Osteocyte (in vitro differentiated cells): ENCODE measurements at regions not wholly inside any gene's neighbourhood (a gene's known extent, or its start where the extent isn't known, plus 50 kb on each side); places are given as distances from the start of the nearest gene placed in this dataset.

ENCODE experiments used
- DNase-seq: peaks from one replicate; pipeline ENCODE4 v3.0.0; 2021; ENCODE audit warnings: mixed read lengths; ENCODE audit not compliant: unreplicated experiment; ENCODE audit errors: extremely low spot score
- H3K27ac Mint-ChIP-seq: one replicate; pipeline ENCODE4 v1.8.0; 2021; ENCODE audit warnings: mild to moderate bottlenecking, mixed read lengths; ENCODE audit not compliant: unreplicated experiment
- H3K27me3 Mint-ChIP-seq: one replicate; pipeline ENCODE4 v1.8.0; 2021; ENCODE audit warnings: mixed read lengths; ENCODE audit not compliant: unreplicated experiment
- H3K36me3 Mint-ChIP-seq: one replicate; pipeline ENCODE4 v1.8.0; 2021; ENCODE audit warnings: mixed read lengths; ENCODE audit not compliant: unreplicated experiment
- H3K4me1 Mint-ChIP-seq: one replicate; pipeline ENCODE4 v1.8.0; 2021; ENCODE audit warnings: mixed read lengths; ENCODE audit not compliant: unreplicated experiment
- H3K4me3 Mint-ChIP-seq: one replicate; pipeline ENCODE4 v1.8.0; 2021; ENCODE audit warnings: mild to moderate bottlenecking, moderate library complexity, mixed read lengths; ENCODE audit not compliant: unreplicated experiment
- H3K9me3 Mint-ChIP-seq: one replicate; pipeline ENCODE4 v1.8.0; 2021; ENCODE audit warnings: mixed read lengths; ENCODE audit not compliant: unreplicated experiment
- CTCF ChIP-seq: fragments of 200-600 bp; sonication (generic); IDR thresholded peaks from 2 replicates; pipeline ENCODE4 v1.5.0; 2021; ENCODE audit warnings: antibody characterized with exemption, mild to moderate bottlenecking, moderate library complexity

GRCh38 chr6:105644691-105645090, 241.8 kb upstream of the PREP start:
- no peak for DNase-seq
- no peak overlapping the region for H3K4me3 Mint-ChIP-seq
- no peak overlapping the region for H3K27ac Mint-ChIP-seq
- H3K36me3 Mint-ChIP-seq, result no peaks in the 10 kb centered on the region
- H3K27me3 Mint-ChIP-seq, result peaks cover 23% of the 10 kb centered on the region
- H3K9me3 Mint-ChIP-seq, result no peaks in the 10 kb centered on the region
- no peak for TF ChIP-seq CTCF
- H3K4me1 Mint-ChIP-seq, result no peaks in the 10 kb centered on the region

- no peak for TF ChIP-seq CTCF
- Mint-ChIP-seq H3K4me3 (no peak overlapping the region), H3K27ac (no peak overlapping the region), H3K9me3 (no peaks in the 10 kb centered on the region), H3K27me3 (peaks cover 18% of the 10 kb centered on the region), H3K36me3 (no peaks in the 10 kb centered on the region), H3K4me1 (no peaks in the 10 kb centered on the region)
- DNase-seq, result no peak
Measured at GRCh38 chr6:105644073-105644489, 241.2 kb upstream of the PREP start.

- Mint-ChIP-seq H3K9me3 (no peaks in the 10 kb centered on the region), H3K4me3 (no peak overlapping the region), H3K36me3 (no peaks in the 10 kb centered on the region), H3K27me3 (peaks cover 6% of the 10 kb centered on the region), H3K4me1 (no peaks in the 10 kb centered on the region), H3K27ac (no peak overlapping the region)
- no peak for TF ChIP-seq CTCF
- DNase-seq, result no peak
Measured at GRCh38 chr6:105642708-105643107, 239.8 kb upstream of the PREP start.

GRCh38 chr6:105641504-105641903, 238.6 kb upstream of the PREP start:
- Mint-ChIP-seq H3K27ac (no peak overlapping the region), H3K4me1 (no peaks in the 10 kb centered on the region), H3K4me3 (no peak overlapping the region), H3K9me3 (no peaks in the 10 kb centered on the region), H3K27me3 (peaks cover 3% of the 10 kb centered on the region), H3K36me3 (no peaks in the 10 kb centered on the region)
- DNase-seq, result no peak
- TF ChIP-seq CTCF, result no peak

GRCh38 chr6:105639124-105639523, 236.2 kb upstream of the PREP start:
- Mint-ChIP-seq H3K4me3 (no peak overlapping the region), H3K9me3 (no peaks in the 10 kb centered on the region), H3K36me3 (no peaks in the 10 kb centered on the region), H3K27ac (no peak overlapping the region), H3K4me1 (no peaks in the 10 kb centered on the region), H3K27me3 (peaks cover 3% of the 10 kb centered on the region)
- TF ChIP-seq CTCF, result no peak
- no peak for DNase-seq
